OCI-LY1 (cell line): ENCODE measurements at regions not wholly inside any gene's neighbourhood (a gene's known extent, or its start where the extent isn't known, plus 50 kb on each side); places are given as distances from the start of the nearest gene placed in this dataset.

Source experiments
- CTCF ChIP-seq: fragments of 200-600 bp; sonication (generic), shearing (Covaris generic); IDR thresholded peaks from 2 replicates; pipeline ENCODE4 v1.5.1; 2017; ENCODE audit warnings: mild to moderate bottlenecking, antibody characterized with exemption, low read length, moderate library complexity, mixed read lengths
- EZH2 ChIP-seq: fragments of 200-600 bp; sonication (generic), shearing (Covaris generic); IDR thresholded peaks from 2 replicates; pipeline ENCODE4 v1.8.0; 2017; ENCODE audit warnings: borderline replicate concordance, mixed run types, mild to moderate bottlenecking, antibody characterized with exemption, low read length, moderate library complexity, mixed read lengths

GRCh38 chr17:65442250-65442649, 119.2 kb downstream of the AXIN2 start:
- no peak for TF ChIP-seq EZH2
- TF ChIP-seq CTCF: no peak
